ENCODE measurements at regions not wholly inside any gene's neighbourhood (a gene's known extent, or its start where the extent isn't known, plus 50 kb on each side); places are given as distances from the start of the nearest gene placed in this dataset.

GRCh38 chr4:151829309-151829708 lies 68.5 kb upstream of the GATB start:
- intact Hi-C loops (cut with micrococcal nuclease; ENCODE audit: unreplicated experiment): no loop called here
- Histone ChIP-seq H4K20me1 (ENCODE audit: control insufficient read depth, insufficient read depth) (no peaks in the 10 kb centered on the region), H2AFZ (ENCODE audit: control insufficient read depth, low read depth, low read length) (no peak overlapping the region), H3K4me1 (ENCODE audit: control insufficient read depth, insufficient read depth, low read length) (peaks cover 4% of the 10 kb centered on the region; the same call in 1 of the 2 replicates), H3K36me3 (ENCODE audit: control insufficient read depth in 2 of 2, insufficient read depth in 2 of 2, low read length in 1 of 2) (no peaks in the 10 kb centered on the region), H3K9ac (ENCODE audit: control insufficient read depth, insufficient read depth, low read length) (no peak overlapping the region), H3K27me3 (replicated peaks in 1 of 2; ENCODE audit: control insufficient read depth in 2 of 2, insufficient read depth in 2 of 2, low read length in 1 of 2) (no peaks in the 10 kb centered on the region), H3K9me3 (replicated peaks; ENCODE audit: control insufficient read depth, insufficient read depth, low read length) (no peaks in the 10 kb centered on the region), H3K79me2 (ENCODE audit: control insufficient read depth, insufficient read depth, low read length) (no peaks in the 10 kb centered on the region), H3K4me3 (no peak overlapping the region), H3K27ac (ENCODE audit: control insufficient read depth, insufficient read depth) (no peak overlapping the region), H3K4me2 (ENCODE audit: control insufficient read depth, insufficient read depth) (no peak overlapping the region)
- RAD21 ChIA-PET (ENCODE audit: unreplicated experiment): no interaction called here
- in situ Hi-C loops (cut with MboI): no loop called here
- no TSS peak for BruUV-seq (replicated peaks)
- CTCF ChIA-PET: no interaction called here
- POLR2A ChIA-PET: no interaction called here
- FAIRE-seq: no peak
- SMC1A ChIA-PET (ENCODE audit: uncharacterized antibody, unreplicated experiment): no interaction called here
- 56% methylated on average over 6 of the region's 6 CpGs for WGBS (ENCODE audit: insufficient coverage, insufficient replicate concordance, low lambda C conversion rate, missing lambda C conversion rate)
- no peak for TF ChIP-seq E4F1 (IDR thresholded peaks at IDR 0.05; ENCODE audit: borderline replicate concordance, partially characterized antibody)
- no peak for TF ChIP-seq TBL1XR1 (IDR thresholded peaks at IDR 0.05; ENCODE audit: low read depth, low read length)
- TF ChIP-seq SKIL (IDR thresholded peaks at IDR 0.05; ENCODE audit: low read depth, poor library complexity, severe bottlenecking): no peak
- no peak for TF ChIP-seq SUPT20H (IDR thresholded peaks at IDR 0.05; ENCODE audit: borderline replicate concordance, control insufficient read depth, low read depth, low read length)
- TF ChIP-seq SP1 (IDR thresholded peaks at IDR 0.05; ENCODE audit: low read depth, low read length): no peak
- TF ChIP-seq ZBTB40 (IDR thresholded peaks at IDR 0.05; ENCODE audit: borderline replicate concordance): no peak
- TF ChIP-seq NFYA (IDR thresholded peaks at IDR 0.05; ENCODE audit: borderline replicate concordance, low read depth, low read length): no peak
- TF ChIP-seq RCOR1 (conservative IDR thresholded peaks at IDR 0.05; ENCODE audit: low read depth, low read length): no peak
- TF ChIP-seq EGR1 (IDR thresholded peaks at IDR 0.05; ENCODE audit: borderline replicate concordance in 1 of 2, low read depth in 2 of 2, low read length in 2 of 2): no peak
- TF ChIP-seq NBN (IDR thresholded peaks at IDR 0.05): no peak
- TF ChIP-seq BRCA1 (IDR thresholded peaks at IDR 0.05; ENCODE audit: low read depth, low read length): no peak
- no peak for TF ChIP-seq CREM (IDR thresholded peaks at IDR 0.05; ENCODE audit: low read depth)
- TF ChIP-seq PML (IDR thresholded peaks at IDR 0.05; ENCODE audit: low read length): no peak
- no peak for TF ChIP-seq STAT3 (IDR thresholded peaks at IDR 0.05; ENCODE audit: low read depth, low read length)
- TF ChIP-seq IRF4 (IDR thresholded peaks at IDR 0.05; ENCODE audit: low read depth, low read length): no peak
- TF ChIP-seq ZBED1 (IDR thresholded peaks at IDR 0.05; ENCODE audit: borderline replicate concordance): no peak
- TF ChIP-seq NFIC (IDR thresholded peaks at IDR 0.05; ENCODE audit: low read depth, low read length): no peak
- no peak for TF ChIP-seq RAD51 (IDR thresholded peaks at IDR 0.05)
- DNase-seq (ENCODE audit: low read depth, low spot score): no peak
- no peak for ATAC-seq

All from GM12878 (cell line).